ENCODE measurements at regions not wholly inside any gene's neighbourhood (a gene's known extent, or its start where the extent isn't known, plus 50 kb on each side); places are given as distances from the start of the nearest gene placed in this dataset.

DNA sequence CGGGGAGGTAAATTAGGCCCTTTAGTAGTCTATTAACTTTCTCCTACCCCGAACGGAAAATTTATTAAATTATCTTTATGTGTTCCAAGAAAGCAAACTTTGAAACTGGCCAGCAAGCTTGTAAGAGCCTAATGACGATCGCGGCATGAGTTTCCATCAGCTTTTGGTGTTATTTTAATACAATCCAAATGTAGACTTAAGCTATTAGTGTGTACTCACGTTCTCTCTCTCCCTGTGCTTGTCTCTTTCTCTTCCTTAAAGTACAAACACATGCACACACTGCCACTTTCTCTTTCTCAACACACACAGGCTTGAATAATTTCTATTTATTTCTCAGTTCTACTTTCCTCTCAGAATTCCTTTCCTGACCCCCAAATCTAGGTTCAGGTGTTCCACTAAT is 108.8 kb upstream of the MME start:
- H3K27me3 ChIP-seq (ENCODE audit: insufficient read depth, low read length) = no peaks in the 10 kb centered on the region
- H3F3A ChIP-seq (ENCODE audit: insufficient read depth, low read length) = no peaks in the 10 kb centered on the region
- TF ChIP-seq CTCF (IDR thresholded peaks at IDR 0.05; ENCODE audit: low read length) (no peak), EZH2 (IDR thresholded peaks at IDR 0.05; ENCODE audit: borderline replicate concordance, low read length) (no peak)
- no peaks in the 10 kb centered on the region for H3K9me3 ChIP-seq (ENCODE audit: low read length)
- H3K27ac ChIP-seq (ENCODE audit: low read depth, low read length, poor library complexity, severe bottlenecking) = no peak overlapping the region
- no peaks in the 10 kb centered on the region for H4K20me1 ChIP-seq (ENCODE audit: insufficient read depth, low read length)
- no peaks in the 10 kb centered on the region for H3K4me1 ChIP-seq (ENCODE audit: insufficient read depth, low read length, severe bottlenecking)
- H3K79me2 ChIP-seq (ENCODE audit: insufficient read depth, low read length) = no peaks in the 10 kb centered on the region
- H3K9me2 ChIP-seq (ENCODE audit: low read depth, low read length) = no peaks in the 10 kb centered on the region
- H3K9ac ChIP-seq (ENCODE audit: low read length) = no peak overlapping the region
- H3K36me3 ChIP-seq (ENCODE audit: insufficient read depth, low read length) = no peaks in the 10 kb centered on the region
- no peak overlapping the region for H3K4me3 ChIP-seq (ENCODE audit: low read depth, low read length, poor library complexity, severe bottlenecking)
- 0 out of 2 replicates have a peak overlapping the region, but pooled peaks have one; percentile 2 for H2AFZ ChIP-seq (ENCODE audit: low read length)
- no peak overlapping the region for H3K4me2 ChIP-seq (ENCODE audit: low read length)

DNA sequence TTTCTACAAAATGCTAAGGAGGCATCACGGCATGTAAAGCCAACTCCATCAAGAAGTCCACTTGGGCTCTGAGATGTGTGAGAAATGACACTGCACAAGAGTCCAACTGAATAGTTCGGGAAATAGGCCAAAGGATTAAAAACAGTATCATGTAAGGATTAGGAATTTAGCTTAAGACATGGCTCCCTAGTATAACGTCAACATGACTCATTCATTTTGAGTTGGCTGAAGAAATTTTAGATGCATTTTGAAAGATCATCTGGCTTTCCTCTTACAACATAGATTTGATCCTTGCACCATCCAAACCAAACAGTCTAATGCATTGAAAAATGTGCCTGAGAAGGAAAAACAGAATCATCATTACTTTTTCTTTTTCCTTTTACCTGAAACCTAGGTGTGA is 109.3 kb upstream of the MME start:
- Histone ChIP-seq H4K20me1 (ENCODE audit: insufficient read depth, low read length) (no peaks in the 10 kb centered on the region), H3K4me1 (ENCODE audit: insufficient read depth, low read length, severe bottlenecking) (no peaks in the 10 kb centered on the region), H2AFZ (ENCODE audit: low read length) (0 out of 2 replicates have a peak overlapping the region, but pooled peaks have one; percentile 2), H3K27me3 (ENCODE audit: insufficient read depth, low read length) (no peaks in the 10 kb centered on the region), H3K9ac (ENCODE audit: low read length) (no peak overlapping the region), H3K4me2 (ENCODE audit: low read length) (no peak overlapping the region), H3K27ac (ENCODE audit: low read depth, low read length, poor library complexity, severe bottlenecking) (no peak overlapping the region), H3K36me3 (ENCODE audit: insufficient read depth, low read length) (no peaks in the 10 kb centered on the region), H3K79me2 (ENCODE audit: insufficient read depth, low read length) (no peaks in the 10 kb centered on the region), H3K4me3 (ENCODE audit: low read depth, low read length, poor library complexity, severe bottlenecking) (no peak overlapping the region), H3F3A (ENCODE audit: insufficient read depth, low read length) (no peaks in the 10 kb centered on the region), H3K9me3 (ENCODE audit: low read length) (no peaks in the 10 kb centered on the region), H3K9me2 (ENCODE audit: low read depth, low read length) (no peaks in the 10 kb centered on the region)
- TF ChIP-seq CTCF (IDR thresholded peaks at IDR 0.05; ENCODE audit: low read length) = no peak
- no peak for TF ChIP-seq EZH2 (IDR thresholded peaks at IDR 0.05; ENCODE audit: borderline replicate concordance, low read length)

DNA sequence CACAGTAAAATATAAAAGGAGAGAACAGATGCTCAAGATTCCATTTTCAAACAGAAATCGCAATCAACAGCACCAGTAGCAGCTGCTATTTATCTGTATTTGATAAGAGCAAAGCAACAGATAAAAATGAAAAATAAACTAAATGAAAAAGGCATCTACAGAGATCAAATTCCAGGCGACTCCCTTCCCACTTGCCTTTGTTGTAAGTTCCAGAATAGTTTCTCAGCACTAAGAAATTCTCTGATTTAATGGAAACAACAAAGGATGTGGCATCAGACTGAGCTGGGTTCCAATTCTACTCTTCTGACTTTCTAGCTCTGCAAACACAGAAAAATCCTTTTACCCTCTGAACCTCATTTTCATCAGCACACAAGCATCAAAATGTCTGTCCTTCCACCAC is 110.8 kb upstream of the MME start:
- Histone ChIP-seq H3K4me1 (ENCODE audit: insufficient read depth, low read length, severe bottlenecking) (no peaks in the 10 kb centered on the region), H3F3A (ENCODE audit: insufficient read depth, low read length) (no peaks in the 10 kb centered on the region), H3K36me3 (ENCODE audit: insufficient read depth, low read length) (no peaks in the 10 kb centered on the region)

More for the DNA sequence above, 110.8 kb upstream of the MME start:
- H3K27me3 ChIP-seq (ENCODE audit: insufficient read depth, low read length) = no peaks in the 10 kb centered on the region
- no peak overlapping the region for H2AFZ ChIP-seq (ENCODE audit: low read length)
- H3K9me2 ChIP-seq (ENCODE audit: low read depth, low read length) = no peaks in the 10 kb centered on the region
- H3K9me3 ChIP-seq (ENCODE audit: low read length) = no peaks in the 10 kb centered on the region
- H4K20me1 ChIP-seq (ENCODE audit: insufficient read depth, low read length) = no peaks in the 10 kb centered on the region
- no peak for TF ChIP-seq CTCF (IDR thresholded peaks at IDR 0.05; ENCODE audit: low read length)
- TF ChIP-seq EZH2 (IDR thresholded peaks at IDR 0.05; ENCODE audit: borderline replicate concordance, low read length) = no peak
- H3K79me2 ChIP-seq (ENCODE audit: insufficient read depth, low read length) = no peaks in the 10 kb centered on the region
- no peak overlapping the region for H3K27ac ChIP-seq (ENCODE audit: low read depth, low read length, poor library complexity, severe bottlenecking)
- no peak overlapping the region for H3K4me3 ChIP-seq (ENCODE audit: low read depth, low read length, poor library complexity, severe bottlenecking)
- no peak overlapping the region for H3K9ac ChIP-seq (ENCODE audit: low read length)
- H3K4me2 ChIP-seq (ENCODE audit: low read length) = no peak overlapping the region

Measured in OCI-LY1 (cell line).